Endodermal cell (in vitro differentiated cells): ENCODE measurements at regions not wholly inside any gene's neighbourhood (a gene's known extent, or its start where the extent isn't known, plus 50 kb on each side); places are given as distances from the start of the nearest gene placed in this dataset.

ENCODE experiments used
- DNase-seq: peaks from one replicate; pipeline ENCODE4 v3.0.0-alpha.2; 2017
- H3K27ac ChIP-seq: 2 replicates; pipeline ENCODE4 v1.5.1; 2013; ENCODE audit warnings: mild to moderate bottlenecking, low read depth, low read length, moderate library complexity
- H3K27me3 ChIP-seq: 2 replicates; pipeline ENCODE4 v1.6.1; 2013; ENCODE audit warnings: mild to moderate bottlenecking, low read length, moderate library complexity; ENCODE audit not compliant: insufficient read depth, control insufficient read depth, poor library complexity, severe bottlenecking
- H3K36me3 ChIP-seq: 2 replicates; pipeline ENCODE4 v1.7.0; 2013; ENCODE audit warnings: mild to moderate bottlenecking, low read length, moderate library complexity; ENCODE audit not compliant: control insufficient read depth, insufficient read depth
- H3K4me1 ChIP-seq: one replicate; pipeline ENCODE4 v1.7.0; 2013; ENCODE audit warnings: low read length; ENCODE audit not compliant: control insufficient read depth, insufficient read depth
- H3K4me3 ChIP-seq: 2 replicates; pipeline ENCODE4 v1.5.1; 2013; ENCODE audit warnings: mild to moderate bottlenecking, low read length, moderate library complexity
- H3K9ac ChIP-seq: 2 replicates; pipeline ENCODE4 v1.6.1; 2013; ENCODE audit warnings: mild to moderate bottlenecking, low read length, moderate library complexity; ENCODE audit not compliant: poor library complexity, severe bottlenecking; ENCODE audit errors: extremely low read depth
- H3K9me3 ChIP-seq: 2 replicates; pipeline ENCODE4 v1.6.1; 2013; ENCODE audit warnings: mild to moderate bottlenecking, low read length, moderate library complexity; ENCODE audit not compliant: control insufficient read depth
- H3K27ac Mint-ChIP-seq: 2 replicates; pipeline ENCODE4 v1.8.0; 2020; ENCODE audit warnings: mixed read lengths
- H3K27me3 Mint-ChIP-seq: 2 replicates; pipeline ENCODE4 v1.8.0; 2021; ENCODE audit warnings: mild to moderate bottlenecking, mixed read lengths; ENCODE audit not compliant: insufficient read depth
- H3K36me3 Mint-ChIP-seq: 2 replicates; pipeline ENCODE4 v1.8.0; 2020; ENCODE audit warnings: low read depth, mixed read lengths
- H3K4me1 Mint-ChIP-seq: 2 replicates; pipeline ENCODE4 v1.8.0; 2020; ENCODE audit warnings: mixed read lengths
- H3K4me3 Mint-ChIP-seq: 2 replicates; pipeline ENCODE4 v1.8.0; 2020; ENCODE audit warnings: mild to moderate bottlenecking, moderate library complexity, mixed read lengths
- H3K9me3 Mint-ChIP-seq: 2 replicates; pipeline ENCODE4 v1.8.0; 2020; ENCODE audit warnings: mild to moderate bottlenecking, mixed read lengths
- WGBS, 2 experiments: methylation state at CpG; one replicate each; pipeline versions ENCODE4 v1.1.5 to v1.1.7; 2013; ENCODE audit warnings: missing lambda C conversion rate in 2 of 2, mixed read lengths in 1 of 2; ENCODE audit not compliant: insufficient coverage in 1 of 2, insufficient read length in 1 of 2; 5-methylcytosine and 5-hydroxymethylcytosine counted together
- TF ChIP-seq, protein P1 (sequence below): fragments of 200-600 bp; sonication (generic); conservative IDR thresholded peaks from 2 replicates; pipeline ENCODE4 v1.5.0; 2021; ENCODE audit warnings: antibody characterized with exemption, mild to moderate bottlenecking

DNA sequence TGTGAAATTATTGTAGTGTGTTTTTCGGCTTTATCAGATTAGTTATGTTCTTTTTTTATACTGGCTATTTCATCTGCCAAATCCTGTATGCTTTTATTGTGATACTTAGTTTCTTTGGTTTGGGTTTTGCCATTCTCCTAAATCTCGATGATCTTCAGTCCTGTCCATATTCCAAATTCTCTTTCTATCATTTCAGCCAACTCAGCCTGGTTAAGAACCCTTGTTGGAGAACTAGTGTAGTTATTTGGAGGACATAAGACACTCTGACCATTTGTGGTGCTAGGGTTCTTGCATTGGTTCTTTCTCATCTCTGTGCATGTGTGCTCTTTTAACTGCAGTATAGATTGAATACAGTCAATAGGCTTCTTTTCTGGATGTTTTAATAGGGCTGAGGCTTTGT, 187.0 kb upstream of the CCNH start:
- WGBS, 2 experiments, result 94% methylated on average over 2 of the region's 2 CpGs; no CpG with 5 or more reads in 1 of the 2 experiments
- Mint-ChIP-seq H3K4me1 (no peaks in the 10 kb centered on the region), H3K9me3 (peaks cover 4% of the 10 kb centered on the region), H3K4me3 (no peak overlapping the region), H3K27me3 (no peaks in the 10 kb centered on the region), H3K36me3 (no peaks in the 10 kb centered on the region), H3K27ac (no peak overlapping the region)
- DNase-seq, result no peak
- TF ChIP-seq, protein P1, sequence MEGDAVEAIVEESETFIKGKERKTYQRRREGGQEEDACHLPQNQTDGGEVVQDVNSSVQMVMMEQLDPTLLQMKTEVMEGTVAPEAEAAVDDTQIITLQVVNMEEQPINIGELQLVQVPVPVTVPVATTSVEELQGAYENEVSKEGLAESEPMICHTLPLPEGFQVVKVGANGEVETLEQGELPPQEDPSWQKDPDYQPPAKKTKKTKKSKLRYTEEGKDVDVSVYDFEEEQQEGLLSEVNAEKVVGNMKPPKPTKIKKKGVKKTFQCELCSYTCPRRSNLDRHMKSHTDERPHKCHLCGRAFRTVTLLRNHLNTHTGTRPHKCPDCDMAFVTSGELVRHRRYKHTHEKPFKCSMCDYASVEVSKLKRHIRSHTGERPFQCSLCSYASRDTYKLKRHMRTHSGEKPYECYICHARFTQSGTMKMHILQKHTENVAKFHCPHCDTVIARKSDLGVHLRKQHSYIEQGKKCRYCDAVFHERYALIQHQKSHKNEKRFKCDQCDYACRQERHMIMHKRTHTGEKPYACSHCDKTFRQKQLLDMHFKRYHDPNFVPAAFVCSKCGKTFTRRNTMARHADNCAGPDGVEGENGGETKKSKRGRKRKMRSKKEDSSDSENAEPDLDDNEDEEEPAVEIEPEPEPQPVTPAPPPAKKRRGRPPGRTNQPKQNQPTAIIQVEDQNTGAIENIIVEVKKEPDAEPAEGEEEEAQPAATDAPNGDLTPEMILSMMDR, result no peak
- Histone ChIP-seq H3K9me3 (no peaks in the 10 kb centered on the region), H3K27me3 (no peaks in the 10 kb centered on the region), H3K4me3 (no peak overlapping the region), H3K4me1 (no peaks in the 10 kb centered on the region), H3K36me3 (no peaks in the 10 kb centered on the region), H3K9ac (no peak overlapping the region), H3K27ac (no peak overlapping the region)

DNA sequence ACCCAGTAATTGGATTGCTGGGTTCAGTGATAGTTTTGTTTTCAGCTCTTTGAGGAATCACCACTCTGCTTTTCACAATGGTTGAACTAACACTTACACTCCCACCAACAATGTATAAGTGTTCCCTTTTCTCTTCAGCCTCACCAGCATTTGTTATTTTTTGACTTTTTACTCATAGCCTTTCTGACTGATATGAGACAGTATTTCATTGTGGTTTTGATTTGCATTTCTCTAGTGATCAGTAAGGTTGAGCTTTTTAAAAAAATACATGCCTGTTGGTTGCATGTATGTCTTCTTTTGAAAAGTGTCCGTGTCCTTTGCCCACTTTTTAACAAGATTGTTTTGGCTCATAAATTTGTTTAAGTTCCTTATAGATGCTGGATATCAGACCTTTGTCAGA, 185.7 kb upstream of the CCNH start:
- H3K4me3 Mint-ChIP-seq, result no peak overlapping the region
- H3K27ac Mint-ChIP-seq, result no peak overlapping the region
- DNase-seq, result no peak
- H3K27me3 Mint-ChIP-seq, result no peaks in the 10 kb centered on the region
- no peaks in the 10 kb centered on the region for H3K4me1 Mint-ChIP-seq
- WGBS, 2 experiments, result 87% methylated on average over 1 of the region's 1 CpG; no CpG with 5 or more reads in 1 of the 2 experiments
- H3K36me3 Mint-ChIP-seq, result no peaks in the 10 kb centered on the region
- Histone ChIP-seq H3K27ac (no peak overlapping the region), H3K36me3 (no peaks in the 10 kb centered on the region), H3K9me3 (no peaks in the 10 kb centered on the region), H3K4me1 (no peaks in the 10 kb centered on the region), H3K27me3 (no peaks in the 10 kb centered on the region), H3K9ac (no peak overlapping the region), H3K4me3 (no peak overlapping the region)
- H3K9me3 Mint-ChIP-seq, result peaks cover 4% of the 10 kb centered on the region
- TF ChIP-seq, protein P1, result no peak

DNA sequence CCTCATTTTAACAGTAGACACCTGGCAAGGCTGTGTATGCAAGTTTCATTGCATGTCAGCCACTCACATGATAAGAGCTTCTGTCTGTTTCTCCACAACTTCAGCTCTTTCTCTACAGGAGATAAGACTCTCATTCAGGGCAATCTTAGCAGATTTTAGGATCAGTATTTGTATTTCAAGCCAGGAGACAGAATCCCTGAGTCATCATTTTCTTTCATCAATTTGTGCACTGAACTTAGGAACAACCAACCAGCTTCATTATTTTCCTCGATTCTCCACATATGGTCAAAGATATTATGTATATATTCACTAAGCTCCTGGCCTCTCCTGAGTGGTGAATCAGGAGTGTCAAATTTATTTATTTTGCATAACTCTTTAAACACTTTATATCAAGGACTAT, 181.8 kb upstream of the CCNH start:
- TF ChIP-seq, protein P1, result no peak
- H3K27ac Mint-ChIP-seq, result no peak overlapping the region
- peaks cover 4% of the 10 kb centered on the region for H3K9me3 Mint-ChIP-seq
- no peaks in the 10 kb centered on the region for H3K36me3 Mint-ChIP-seq
- no peaks in the 10 kb centered on the region for H3K27me3 Mint-ChIP-seq
- H3K4me1 Mint-ChIP-seq, result no peaks in the 10 kb centered on the region
- DNase-seq, result no peak
- Histone ChIP-seq H3K4me1 (no peaks in the 10 kb centered on the region), H3K9me3 (no peaks in the 10 kb centered on the region), H3K9ac (no peak overlapping the region), H3K27me3 (no peaks in the 10 kb centered on the region), H3K36me3 (no peaks in the 10 kb centered on the region), H3K4me3 (no peak overlapping the region), H3K27ac (no peak overlapping the region)
- no peak overlapping the region for H3K4me3 Mint-ChIP-seq
- WGBS, 2 experiments, result 100% methylated on average over 1 of the region's 1 CpG; no CpG with 5 or more reads in 1 of the 2 experiments
